ENCODE measurements at regions not wholly inside any gene's neighbourhood (a gene's known extent, or its start where the extent isn't known, plus 50 kb on each side); places are given as distances from the start of the nearest gene placed in this dataset.
"Not testable (repeated sequence)": the region's sequence is repeated elsewhere in the genome, so short reads cannot be mapped to it uniquely, and the experiment has no call there.

DNA sequence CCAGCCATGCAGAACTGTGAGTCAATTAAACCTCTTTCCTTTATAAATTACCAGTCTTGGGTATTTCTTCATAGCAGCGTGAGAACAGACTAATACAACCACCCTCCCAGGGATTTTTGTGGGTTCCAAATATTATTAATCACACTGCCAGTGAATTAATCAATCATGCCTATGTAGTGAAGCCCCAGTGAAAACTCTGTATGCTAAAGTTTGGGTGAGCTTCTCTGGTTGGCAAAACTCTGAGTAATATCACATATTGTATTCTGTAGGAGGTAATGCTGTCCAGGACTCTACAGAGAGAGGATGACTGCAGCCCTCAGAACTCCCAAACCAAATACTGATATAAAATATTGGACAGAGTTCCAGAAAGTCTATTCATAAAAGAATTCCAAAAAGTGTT is 216.9 kb downstream of the RPAP3 start:
- Histone ChIP-seq H3K4me3 (replicated peaks in 1 of 3) (no peak overlapping the region), H3K27ac (no peak overlapping the region), H3K27me3 (no peaks in the 10 kb centered on the region), H3K4me1 (no peaks in the 10 kb centered on the region), H3K36me3 (no peaks in the 10 kb centered on the region), H3K9me3 (no peaks in the 10 kb centered on the region)
- 70 to 71% methylated on average over 1 of the region's 1 CpG for WGBS, 2 donors
- no peak for DNase-seq
- TF ChIP-seq, protein P1, sequence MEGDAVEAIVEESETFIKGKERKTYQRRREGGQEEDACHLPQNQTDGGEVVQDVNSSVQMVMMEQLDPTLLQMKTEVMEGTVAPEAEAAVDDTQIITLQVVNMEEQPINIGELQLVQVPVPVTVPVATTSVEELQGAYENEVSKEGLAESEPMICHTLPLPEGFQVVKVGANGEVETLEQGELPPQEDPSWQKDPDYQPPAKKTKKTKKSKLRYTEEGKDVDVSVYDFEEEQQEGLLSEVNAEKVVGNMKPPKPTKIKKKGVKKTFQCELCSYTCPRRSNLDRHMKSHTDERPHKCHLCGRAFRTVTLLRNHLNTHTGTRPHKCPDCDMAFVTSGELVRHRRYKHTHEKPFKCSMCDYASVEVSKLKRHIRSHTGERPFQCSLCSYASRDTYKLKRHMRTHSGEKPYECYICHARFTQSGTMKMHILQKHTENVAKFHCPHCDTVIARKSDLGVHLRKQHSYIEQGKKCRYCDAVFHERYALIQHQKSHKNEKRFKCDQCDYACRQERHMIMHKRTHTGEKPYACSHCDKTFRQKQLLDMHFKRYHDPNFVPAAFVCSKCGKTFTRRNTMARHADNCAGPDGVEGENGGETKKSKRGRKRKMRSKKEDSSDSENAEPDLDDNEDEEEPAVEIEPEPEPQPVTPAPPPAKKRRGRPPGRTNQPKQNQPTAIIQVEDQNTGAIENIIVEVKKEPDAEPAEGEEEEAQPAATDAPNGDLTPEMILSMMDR (IDR thresholded peaks at IDR 0.05) = no peak
- TF ChIP-seq POLR2A (IDR thresholded peaks at IDR 0.05) = no peak
- intact Hi-C loops (cut with DNase I) = no loop called here

DNA sequence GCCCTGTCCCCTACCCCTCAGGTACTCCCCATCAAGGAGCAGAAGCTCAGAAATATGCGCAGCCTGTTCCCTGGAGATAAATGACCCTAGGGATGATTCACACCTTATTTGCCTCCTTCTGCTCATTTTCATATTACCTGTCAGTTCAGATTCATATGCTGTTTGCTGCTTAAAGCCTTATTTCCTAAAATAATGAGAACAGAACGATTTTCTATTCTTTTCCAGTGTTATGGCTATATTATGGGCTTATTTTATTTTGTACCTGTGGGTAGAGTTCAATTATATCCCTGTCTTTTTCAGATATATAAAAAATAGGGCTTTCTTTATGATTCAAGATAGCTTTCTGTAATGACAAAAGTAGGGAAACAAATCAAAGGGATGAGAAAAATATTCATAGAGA is 224.8 kb downstream of the RPAP3 start:
- no peaks in the 10 kb centered on the region for H3K36me3 ChIP-seq
- no peak for DNase-seq
- no peaks in the 10 kb centered on the region for H3K27me3 ChIP-seq
- intact Hi-C loops (cut with DNase I) = no loop called here
- no peak overlapping the region for H3K27ac ChIP-seq
- TF ChIP-seq, protein P1 (IDR thresholded peaks at IDR 0.05) = no peak
- TF ChIP-seq POLR2A (IDR thresholded peaks at IDR 0.05) = no peak
- WGBS, 2 donors = 63 to 64% methylated on average over 2 of the region's 2 CpGs
- H3K4me3 ChIP-seq (replicated peaks in 1 of 3) = no peak overlapping the region
- no peaks in the 10 kb centered on the region for H3K4me1 ChIP-seq
- no peaks in the 10 kb centered on the region for H3K9me3 ChIP-seq

DNA sequence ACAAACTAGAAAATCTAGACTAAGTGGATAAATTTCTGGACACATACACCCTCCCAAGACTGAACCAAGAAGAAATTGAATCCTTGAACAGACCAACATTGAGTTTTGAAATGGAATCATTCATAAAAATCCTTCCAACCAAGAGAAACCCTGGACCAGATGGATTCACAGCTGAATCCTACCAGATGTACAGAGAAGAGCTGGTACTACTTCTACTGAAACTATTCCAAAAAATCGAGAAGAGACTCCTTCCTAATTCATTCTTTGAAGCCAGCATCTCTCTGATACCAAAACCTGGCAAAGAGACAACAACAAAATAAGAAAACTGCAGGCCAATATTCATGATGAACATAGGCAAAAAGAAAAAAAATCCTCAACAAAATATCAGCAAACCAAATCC is 227.4 kb downstream of the RPAP3 start:
- DNase-seq = no peak
- no peaks in the 10 kb centered on the region for H3K9me3 ChIP-seq
- intact Hi-C loops (cut with DNase I) = no loop called here
- TF ChIP-seq POLR2A (IDR thresholded peaks at IDR 0.05) = no peak
- TF ChIP-seq, protein P1 (IDR thresholded peaks at IDR 0.05) = no peak
- no peak overlapping the region for H3K27ac ChIP-seq
- no peak overlapping the region for H3K4me3 ChIP-seq (replicated peaks in 1 of 3)
- H3K36me3 ChIP-seq = no peaks in the 10 kb centered on the region
- no peaks in the 10 kb centered on the region for H3K27me3 ChIP-seq
- no peaks in the 10 kb centered on the region for H3K4me1 ChIP-seq
- WGBS, 2 donors = 32 to 44% methylated on average over 1 of the region's 1 CpG

DNA sequence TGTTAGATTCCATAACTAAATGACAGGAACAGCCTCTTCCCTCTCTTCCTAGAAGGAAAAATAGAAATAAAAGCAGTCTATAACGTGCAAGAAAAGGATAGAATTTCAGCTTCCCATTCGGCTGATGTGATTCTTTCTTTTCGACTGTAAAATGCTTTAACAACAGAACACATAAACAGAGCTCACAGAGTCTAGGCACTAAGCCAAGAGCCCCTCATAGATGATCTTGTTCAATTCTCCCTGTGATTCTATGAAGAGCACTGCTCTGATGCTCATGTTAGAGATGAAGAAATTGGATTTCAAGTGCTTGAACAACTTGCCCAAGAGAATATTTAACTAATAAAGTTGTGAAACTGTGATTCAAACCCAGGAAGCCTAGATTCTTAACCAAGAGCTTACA is 232.7 kb downstream of the RPAP3 start:
- 35 to 39% methylated on average over 3 of the region's 3 CpGs for WGBS, 2 donors
- no peaks in the 10 kb centered on the region for H3K9me3 ChIP-seq
- no peak overlapping the region for H3K4me3 ChIP-seq (replicated peaks in 1 of 3)
- H3K27ac ChIP-seq = no peak overlapping the region
- intact Hi-C loops (cut with DNase I) = no loop called here
- H3K4me1 ChIP-seq = no peaks in the 10 kb centered on the region
- no peaks in the 10 kb centered on the region for H3K27me3 ChIP-seq
- no peaks in the 10 kb centered on the region for H3K36me3 ChIP-seq
- TF ChIP-seq, protein P1 (IDR thresholded peaks at IDR 0.05) = no peak
- TF ChIP-seq POLR2A (IDR thresholded peaks at IDR 0.05) = no peak
- no peak for DNase-seq

DNA sequence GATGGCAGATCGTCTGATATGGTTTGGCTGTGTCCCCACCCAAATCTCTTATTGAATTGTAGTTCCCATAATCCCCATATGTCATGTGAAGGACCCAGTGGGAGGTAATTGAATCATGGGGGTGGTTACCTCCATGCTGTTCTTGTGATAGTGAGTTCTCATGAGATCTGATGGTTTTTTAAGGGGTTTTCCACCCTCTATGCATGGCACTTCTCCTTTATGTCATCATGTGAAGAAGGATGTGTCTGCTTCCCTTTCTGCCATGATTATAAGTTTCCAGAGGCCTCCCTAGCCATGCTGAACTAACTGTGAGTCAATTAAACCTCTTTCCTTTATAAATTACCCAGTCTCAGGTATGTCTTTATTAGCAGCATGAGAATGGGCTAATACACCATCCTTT is 235.5 kb downstream of the RPAP3 start:
- intact Hi-C loops (cut with DNase I); DNase-seq; H3K36me3 ChIP-seq; H3K4me3 ChIP-seq (replicated peaks in 1 of 3); H3K27me3 ChIP-seq; H3K27ac ChIP-seq; H3K4me1 ChIP-seq; H3K9me3 ChIP-seq: not testable (repeated sequence)
- 53 to 92% methylated on average over 1 of the region's 1 CpG for WGBS, 2 donors

DNA sequence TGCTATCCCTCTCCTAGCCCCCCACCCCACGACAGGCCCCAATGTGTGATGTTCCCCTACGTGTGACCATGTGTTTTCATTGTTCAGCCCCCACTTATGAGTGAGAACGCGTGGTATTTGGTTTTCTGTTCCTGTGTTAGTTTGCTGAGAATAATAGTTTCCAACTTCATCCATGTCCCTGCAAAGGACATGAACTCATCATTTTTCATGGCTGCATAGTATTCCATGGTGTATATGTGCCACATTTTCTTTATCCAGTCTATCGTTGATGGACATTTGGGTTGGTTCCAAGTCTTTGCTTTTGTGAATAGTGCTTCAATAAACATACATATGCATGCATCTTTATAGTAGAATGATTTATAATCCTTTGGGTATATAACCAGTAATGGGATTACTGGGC is 241.9 kb downstream of the RPAP3 start:
- DNase-seq; H3K4me3 ChIP-seq (replicated peaks in 1 of 3); intact Hi-C loops (cut with DNase I); H3K27me3 ChIP-seq; H3K4me1 ChIP-seq; H3K9me3 ChIP-seq; H3K27ac ChIP-seq; H3K36me3 ChIP-seq: not testable (repeated sequence)
- 85 to 94% methylated on average over 5 of the region's 5 CpGs for WGBS, 2 donors
